C4-2B (cell line): ENCODE measurements at regions not wholly inside any gene's neighbourhood (a gene's known extent, or its start where the extent isn't known, plus 50 kb on each side); places are given as distances from the start of the nearest gene placed in this dataset.

Source experiments
- ZFX ChIP-seq: fragments of 450-650 bp; IDR thresholded peaks from 2 replicates; pipeline ENCODE4 v1.6.1; 2017
- TF ChIP-seq, protein P1 (sequence below): fragments of 450-650 bp; conservative IDR thresholded peaks from 2 replicates; pipeline ENCODE4 v1.5.1; 2017; ENCODE audit warnings: mild to moderate bottlenecking

DNA sequence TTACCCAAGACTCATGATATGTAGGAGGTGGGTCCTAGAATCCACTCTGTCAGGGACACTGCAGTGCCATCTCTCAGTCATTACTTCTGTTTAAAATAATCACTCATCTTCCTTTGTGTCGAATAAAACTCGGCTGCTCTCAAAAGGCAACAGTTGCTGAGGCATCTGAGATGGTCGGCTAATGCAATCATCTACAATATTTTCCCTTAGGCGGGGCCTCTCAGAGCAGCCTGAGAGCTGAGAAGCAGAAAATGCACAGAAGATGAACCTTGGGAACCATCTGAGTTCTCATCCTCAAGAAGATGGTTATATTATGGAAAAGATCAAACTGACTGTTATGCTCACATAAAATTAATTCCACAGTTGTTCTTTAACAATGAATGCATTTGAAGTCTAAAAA, 1518.2 kb upstream of the TENM4 start:
- TF ChIP-seq, protein P1, sequence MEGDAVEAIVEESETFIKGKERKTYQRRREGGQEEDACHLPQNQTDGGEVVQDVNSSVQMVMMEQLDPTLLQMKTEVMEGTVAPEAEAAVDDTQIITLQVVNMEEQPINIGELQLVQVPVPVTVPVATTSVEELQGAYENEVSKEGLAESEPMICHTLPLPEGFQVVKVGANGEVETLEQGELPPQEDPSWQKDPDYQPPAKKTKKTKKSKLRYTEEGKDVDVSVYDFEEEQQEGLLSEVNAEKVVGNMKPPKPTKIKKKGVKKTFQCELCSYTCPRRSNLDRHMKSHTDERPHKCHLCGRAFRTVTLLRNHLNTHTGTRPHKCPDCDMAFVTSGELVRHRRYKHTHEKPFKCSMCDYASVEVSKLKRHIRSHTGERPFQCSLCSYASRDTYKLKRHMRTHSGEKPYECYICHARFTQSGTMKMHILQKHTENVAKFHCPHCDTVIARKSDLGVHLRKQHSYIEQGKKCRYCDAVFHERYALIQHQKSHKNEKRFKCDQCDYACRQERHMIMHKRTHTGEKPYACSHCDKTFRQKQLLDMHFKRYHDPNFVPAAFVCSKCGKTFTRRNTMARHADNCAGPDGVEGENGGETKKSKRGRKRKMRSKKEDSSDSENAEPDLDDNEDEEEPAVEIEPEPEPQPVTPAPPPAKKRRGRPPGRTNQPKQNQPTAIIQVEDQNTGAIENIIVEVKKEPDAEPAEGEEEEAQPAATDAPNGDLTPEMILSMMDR: no peak
- no peak for TF ChIP-seq ZFX
